Esophagus squamous epithelium (tissue), 4 donors: ENCODE measurements at regions not wholly inside any gene's neighbourhood (a gene's known extent, or its start where the extent isn't known, plus 50 kb on each side); places are given as distances from the start of the nearest gene placed in this dataset.

Experiments
- POLR2A ChIP-seq, 4 donors: fragments of 450-650 bp; IDR thresholded peaks; one replicate each; pipeline ENCODE4 v1.6.1; 2017; ENCODE audit warnings: antibody characterized with exemption in 4 of 4, mild to moderate bottlenecking in 4 of 4, moderate library complexity in 3 of 4
- TF ChIP-seq, protein P1 (sequence below), 6 experiments: fragments of 450-650 bp in 4 of 6; fragments of 200-600 bp in 2 of 6; sonication (generic) in 2 of 6; IDR thresholded peaks; one replicate each; pipeline ENCODE4 v1.5.1; 2016 to 2019; ENCODE audit warnings: antibody characterized with exemption in 6 of 6, mild to moderate bottlenecking in 4 of 6, moderate library complexity in 4 of 6

- TF ChIP-seq, protein P1, sequence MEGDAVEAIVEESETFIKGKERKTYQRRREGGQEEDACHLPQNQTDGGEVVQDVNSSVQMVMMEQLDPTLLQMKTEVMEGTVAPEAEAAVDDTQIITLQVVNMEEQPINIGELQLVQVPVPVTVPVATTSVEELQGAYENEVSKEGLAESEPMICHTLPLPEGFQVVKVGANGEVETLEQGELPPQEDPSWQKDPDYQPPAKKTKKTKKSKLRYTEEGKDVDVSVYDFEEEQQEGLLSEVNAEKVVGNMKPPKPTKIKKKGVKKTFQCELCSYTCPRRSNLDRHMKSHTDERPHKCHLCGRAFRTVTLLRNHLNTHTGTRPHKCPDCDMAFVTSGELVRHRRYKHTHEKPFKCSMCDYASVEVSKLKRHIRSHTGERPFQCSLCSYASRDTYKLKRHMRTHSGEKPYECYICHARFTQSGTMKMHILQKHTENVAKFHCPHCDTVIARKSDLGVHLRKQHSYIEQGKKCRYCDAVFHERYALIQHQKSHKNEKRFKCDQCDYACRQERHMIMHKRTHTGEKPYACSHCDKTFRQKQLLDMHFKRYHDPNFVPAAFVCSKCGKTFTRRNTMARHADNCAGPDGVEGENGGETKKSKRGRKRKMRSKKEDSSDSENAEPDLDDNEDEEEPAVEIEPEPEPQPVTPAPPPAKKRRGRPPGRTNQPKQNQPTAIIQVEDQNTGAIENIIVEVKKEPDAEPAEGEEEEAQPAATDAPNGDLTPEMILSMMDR (IDR thresholded peaks at IDR 0.05) = no peak
- no peak for TF ChIP-seq POLR2A (IDR thresholded peaks at IDR 0.05)
Measured at GRCh38 chrX:43513085-43513484, 143.0 kb upstream of the MAOA start.
